DOHH2 (cell line): ENCODE measurements at regions not wholly inside any gene's neighbourhood (a gene's known extent, or its start where the extent isn't known, plus 50 kb on each side); places are given as distances from the start of the nearest gene placed in this dataset.

Experiments
- H3F3A ChIP-seq: fragments of 200-600 bp; sonication (generic), shearing (Covaris generic); 2 replicates; pipeline ENCODE4 v1.6.0; 2016; ENCODE audit warnings: antibody characterized with exemption, mild to moderate bottlenecking; ENCODE audit not compliant: control insufficient read depth, insufficient read depth
- H3K27ac ChIP-seq: fragments of 200-600 bp; sonication (generic); 2 replicates; pipeline ENCODE4 v1.5.1; 2014; ENCODE audit warnings: low read depth, mild to moderate bottlenecking, low read length, moderate library complexity
- H3K27me3 ChIP-seq: fragments of 200-600 bp; sonication (generic); 2 replicates; pipeline ENCODE4 v1.6.1; 2014; ENCODE audit warnings: mild to moderate bottlenecking, low read length, mixed read lengths; ENCODE audit not compliant: control insufficient read depth
- H3K36me3 ChIP-seq: fragments of 200-600 bp; sonication (generic); 2 replicates; pipeline ENCODE4 v1.6.1; 2014; ENCODE audit warnings: mild to moderate bottlenecking, low read length, moderate library complexity, mixed read lengths; ENCODE audit not compliant: control insufficient read depth
- H3K4me1 ChIP-seq: fragments of 200-600 bp; sonication (generic); 2 replicates; pipeline ENCODE4 v1.6.1; 2014; ENCODE audit warnings: mild to moderate bottlenecking, low read length, mixed read lengths; ENCODE audit not compliant: control insufficient read depth
- H3K4me2 ChIP-seq: fragments of 200-600 bp; sonication (generic); 2 replicates; pipeline ENCODE4 v1.6.0; 2014; ENCODE audit warnings: mild to moderate bottlenecking, low read length, moderate library complexity
- H3K4me3 ChIP-seq: fragments of 200-600 bp; sonication (generic); 2 replicates; pipeline ENCODE4 v1.5.1; 2014; ENCODE audit warnings: mild to moderate bottlenecking, low read length, mixed read lengths
- H3K79me2 ChIP-seq: fragments of 200-600 bp; sonication (generic); 2 replicates; pipeline ENCODE4 v1.6.1; 2014; ENCODE audit warnings: mild to moderate bottlenecking, low read length, mixed read lengths; ENCODE audit not compliant: control insufficient read depth
- H3K9me2 ChIP-seq: fragments of 200-600 bp; sonication (generic); replicated peaks from 2 replicates; pipeline ENCODE4 v1.6.1; 2014; ENCODE audit warnings: mild to moderate bottlenecking, low read length, mixed read lengths; ENCODE audit not compliant: control insufficient read depth
- H3K9me3 ChIP-seq: fragments of 200-600 bp; sonication (generic); 2 replicates; pipeline ENCODE4 v1.6.1; 2014; ENCODE audit warnings: antibody characterized with exemption, low read length, mixed read lengths; ENCODE audit not compliant: control insufficient read depth, insufficient read depth
- H4K20me1 ChIP-seq: fragments of 200-600 bp; sonication (generic); 2 replicates; pipeline ENCODE4 v1.6.0; 2014; ENCODE audit warnings: low read depth, mild to moderate bottlenecking, antibody characterized with exemption, low read length, moderate library complexity; ENCODE audit not compliant: control insufficient read depth, insufficient read depth
- CTCF ChIP-seq: fragments of 200-600 bp; sonication (generic); IDR thresholded peaks from one replicate; pipeline ENCODE4 v1.5.1; 2014; ENCODE audit warnings: antibody characterized with exemption, mild to moderate bottlenecking, low read depth, low read length; ENCODE audit not compliant: poor library complexity, severe bottlenecking
- EZH2phosphoT487 ChIP-seq: fragments of 200-600 bp; sonication (generic); IDR thresholded peaks from 2 replicates; pipeline ENCODE4 v1.6.1; 2017; ENCODE audit warnings: borderline replicate concordance, mild to moderate bottlenecking, antibody characterized with exemption, low read length, moderate library complexity, mixed read lengths

- Histone ChIP-seq H3K27ac (no peak overlapping the region), H4K20me1 (no peaks in the 10 kb centered on the region), H3K9me2 (no peaks in the 10 kb centered on the region), H3K27me3 (peaks cover 10% of the 10 kb centered on the region; the same call in 1 of the 2 replicates), H3F3A (no peaks in the 10 kb centered on the region), H3K4me3 (no peak overlapping the region), H3K4me1 (no peaks in the 10 kb centered on the region), H3K4me2 (no peak overlapping the region), H3K9me3 (no peaks in the 10 kb centered on the region), H3K79me2 (no peaks in the 10 kb centered on the region), H3K36me3 (no peaks in the 10 kb centered on the region)
- no peak for TF ChIP-seq EZH2phosphoT487
- TF ChIP-seq CTCF, result no peak
Measured at GRCh38 chr12:107306141-107306659, 212.9 kb upstream of the CRY1 start.

DNA sequence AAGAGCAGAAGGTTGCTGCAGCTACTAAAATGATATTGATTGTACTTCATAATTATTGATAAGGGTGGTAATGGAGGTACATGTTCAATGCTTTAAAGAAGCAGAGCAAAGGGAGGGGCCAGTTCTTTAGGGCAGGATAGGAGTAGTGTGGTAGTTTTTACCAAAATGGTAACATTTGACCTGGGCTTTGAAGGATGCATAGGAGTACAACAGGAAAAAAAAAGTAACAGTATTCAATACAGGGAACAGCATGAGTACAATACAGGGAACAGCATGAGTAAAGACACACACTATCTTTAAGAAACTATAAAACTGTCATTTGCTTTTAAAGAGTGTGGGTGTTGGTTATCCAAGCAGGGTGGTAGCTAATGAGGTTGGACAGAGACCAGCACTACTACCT is 215.0 kb upstream of the CRY1 start:
- Histone ChIP-seq H3K27me3 (peaks cover 14% of the 10 kb centered on the region), H3F3A (no peaks in the 10 kb centered on the region), H3K9me2 (no peaks in the 10 kb centered on the region), H3K4me1 (peaks cover 7% of the 10 kb centered on the region), H3K27ac (no peak overlapping the region), H3K4me3 (no peak overlapping the region), H4K20me1 (no peaks in the 10 kb centered on the region), H3K4me2 (no peak overlapping the region), H3K79me2 (no peaks in the 10 kb centered on the region), H3K9me3 (no peaks in the 10 kb centered on the region), H3K36me3 (no peaks in the 10 kb centered on the region)
- no peak for TF ChIP-seq EZH2phosphoT487
- no peak for TF ChIP-seq CTCF

DNA sequence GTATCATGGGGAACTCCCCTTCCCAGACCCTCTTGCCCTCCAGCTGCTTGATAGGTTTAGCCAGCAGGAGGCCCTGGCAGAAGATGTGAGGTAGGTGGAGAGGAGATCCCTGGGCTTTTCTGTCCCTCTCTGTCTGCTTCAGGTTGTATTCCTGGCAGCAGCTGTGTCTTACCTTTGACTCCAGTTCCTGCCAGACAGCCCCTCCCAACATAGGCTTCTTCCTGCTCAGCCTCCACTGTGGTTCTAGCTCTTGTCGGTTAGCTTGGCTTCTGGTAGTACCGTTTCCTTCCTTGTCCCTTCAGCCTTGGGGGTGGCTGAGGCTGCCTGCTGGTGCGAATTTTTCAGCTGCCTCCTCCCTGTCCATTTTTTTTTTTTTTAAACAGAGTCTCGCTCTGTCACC is 215.7 kb upstream of the CRY1 start:
- Histone ChIP-seq H3K9me2 (no peaks in the 10 kb centered on the region), H3K27ac (no peak overlapping the region), H4K20me1 (no peaks in the 10 kb centered on the region), H3K27me3 (peaks cover 12% of the 10 kb centered on the region), H3K36me3 (no peaks in the 10 kb centered on the region), H3F3A (no peaks in the 10 kb centered on the region), H3K9me3 (no peaks in the 10 kb centered on the region), H3K4me1 (peaks cover 7% of the 10 kb centered on the region), H3K4me3 (no peak overlapping the region), H3K4me2 (no peak overlapping the region), H3K79me2 (no peaks in the 10 kb centered on the region)
- TF ChIP-seq CTCF, result no peak
- no peak for TF ChIP-seq EZH2phosphoT487

GRCh38 chr12:107310621-107311020 is 217.3 kb upstream of the CRY1 start:
- TF ChIP-seq CTCF (no peak), EZH2phosphoT487 (no peak)
- H3K4me1 ChIP-seq, result peaks cover 7% of the 10 kb centered on the region
- H3K36me3 ChIP-seq, result no peaks in the 10 kb centered on the region
- no peaks in the 10 kb centered on the region for H3F3A ChIP-seq
- H3K4me2 ChIP-seq, result no peak overlapping the region
- no peaks in the 10 kb centered on the region for H3K9me3 ChIP-seq
- H3K4me3 ChIP-seq, result no peak overlapping the region
- peaks cover 12% of the 10 kb centered on the region for H3K27me3 ChIP-seq
- no peaks in the 10 kb centered on the region for H4K20me1 ChIP-seq
- H3K9me2 ChIP-seq, result no peaks in the 10 kb centered on the region
- H3K27ac ChIP-seq, result no peak overlapping the region
- H3K79me2 ChIP-seq, result no peaks in the 10 kb centered on the region
